CD14-positive monocyte (primary cell): ENCODE measurements at regions not wholly inside any gene's neighbourhood (a gene's known extent, or its start where the extent isn't known, plus 50 kb on each side); places are given as distances from the start of the nearest gene placed in this dataset.

Experiments used
- DNase-seq, 3 donors: peaks; one replicate each; pipeline ENCODE4 v3.0.0-alpha.2; 2011 to 2022
- H2AFZ ChIP-seq: 2 replicates; pipeline ENCODE4 v1.6.0; 2012; ENCODE audit warnings: mild to moderate bottlenecking, low read depth, low read length, inconsistent platforms; ENCODE audit not compliant: insufficient read depth, poor library complexity, severe bottlenecking
- H3K27ac ChIP-seq, 2 donors: 1 replicate in 1 of 2; 2 replicates in 1 of 2; pipeline ENCODE4 v1.5.1; 2012 to 2013; ENCODE audit warnings: low read length in 2 of 2, control low read depth in 1 of 2, inconsistent platforms in 1 of 2, low read depth in 1 of 2, mild to moderate bottlenecking in 1 of 2
- H3K27me3 ChIP-seq, 2 donors: one replicate each; pipeline versions ENCODE4 v1.6.0 to v1.6.1; 2011 to 2013; ENCODE audit warnings: low read length in 2 of 2; ENCODE audit not compliant: control insufficient read depth in 2 of 2, insufficient read depth in 2 of 2
- H3K36me3 ChIP-seq, 2 donors: replicated peaks in 1 of 2; 1 replicate in 1 of 2; 2 replicates in 1 of 2; pipeline versions ENCODE4 v1.5.1 to v1.6.1; 2012 to 2013; ENCODE audit warnings: low read length in 2 of 2, control low read depth in 1 of 2, inconsistent platforms in 1 of 2, mild to moderate bottlenecking in 1 of 2; ENCODE audit not compliant: insufficient read depth in 2 of 2, control insufficient read depth in 1 of 2
- H3K4me1 ChIP-seq, 2 donors: 1 replicate in 1 of 2; 2 replicates in 1 of 2; pipeline versions ENCODE4 v1.5.1 to v1.6.1; 2012 to 2013; ENCODE audit warnings: low read length in 2 of 2, control low read depth in 1 of 2, inconsistent platforms in 1 of 2, mild to moderate bottlenecking in 1 of 2, moderate library complexity in 1 of 2; ENCODE audit not compliant: insufficient read depth in 2 of 2, control insufficient read depth in 1 of 2
- H3K4me2 ChIP-seq: replicated peaks from 2 replicates; pipeline ENCODE3; 2012; ENCODE audit warnings: low read length, moderate library complexity, mild to moderate bottlenecking; ENCODE audit not compliant: poor library complexity, severe bottlenecking; ENCODE audit errors: extremely low read depth
- H3K4me3 ChIP-seq, 3 experiments: fragments of 200-600 bp in 1 of 3; sonication (generic) in 1 of 3; replicated peaks in 1 of 3; 1 replicate in 2 of 3; 2 replicates in 1 of 3; pipeline ENCODE4 v1.5.1; 2011 to 2013; ENCODE audit warnings: low read length in 3 of 3, mild to moderate bottlenecking in 3 of 3, control low read depth in 2 of 3, low read depth in 2 of 3, inconsistent platforms in 1 of 3, moderate library complexity in 1 of 3
- H3K79me2 ChIP-seq: 2 replicates; pipeline ENCODE4 v1.6.0; 2012; ENCODE audit warnings: mild to moderate bottlenecking, control low read depth, inconsistent platforms, low read length, moderate library complexity; ENCODE audit not compliant: insufficient read depth
- H3K9ac ChIP-seq: 2 replicates; pipeline ENCODE4 v1.6.0; 2017; ENCODE audit warnings: low read length, mild to moderate bottlenecking; ENCODE audit not compliant: insufficient read depth, poor library complexity, severe bottlenecking
- H3K9me3 ChIP-seq, 2 donors: replicated peaks in 1 of 2; 1 replicate in 1 of 2; 2 replicates in 1 of 2; pipeline versions ENCODE4 v1.5.1 to v1.6.1; 2012 to 2013; ENCODE audit warnings: low read length in 2 of 2, control low read depth in 1 of 2; ENCODE audit not compliant: control insufficient read depth in 1 of 2, insufficient read depth in 1 of 2
- H4K20me1 ChIP-seq: 2 replicates; pipeline ENCODE4 v1.6.0; 2012; ENCODE audit warnings: mild to moderate bottlenecking, low read length, control low read depth, moderate library complexity; ENCODE audit not compliant: insufficient read depth
- H3K27ac Mint-ChIP-seq, 7 donors: one replicate each; pipeline ENCODE4 v1.8.0; 2020; ENCODE audit warnings: mild to moderate bottlenecking in 7 of 7, mixed read lengths in 7 of 7, moderate library complexity in 6 of 7, inconsistent platforms in 2 of 7
- H3K27me3 Mint-ChIP-seq, 3 donors: one replicate each; pipeline ENCODE4 v1.8.0; 2021 to 2022; ENCODE audit warnings: low read depth in 3 of 3, mild to moderate bottlenecking in 3 of 3, mixed read lengths in 3 of 3, moderate library complexity in 3 of 3, inconsistent platforms in 1 of 3
- H3K36me3 Mint-ChIP-seq, 2 donors: one replicate each; pipeline ENCODE4 v1.8.0; 2020; ENCODE audit warnings: mixed read lengths in 2 of 2, inconsistent platforms in 1 of 2, mild to moderate bottlenecking in 1 of 2
- H3K4me1 Mint-ChIP-seq: one replicate; pipeline ENCODE4 v1.8.0; 2020; ENCODE audit warnings: mild to moderate bottlenecking, mixed read lengths
- H3K4me3 Mint-ChIP-seq, 2 donors: one replicate each; pipeline ENCODE4 v1.8.0; 2020; ENCODE audit warnings: mild to moderate bottlenecking in 2 of 2, mixed read lengths in 2 of 2, moderate library complexity in 1 of 2
- H3K9me3 Mint-ChIP-seq, 7 donors: one replicate each; pipeline ENCODE4 v1.8.0; 2020 to 2022; ENCODE audit warnings: mixed read lengths in 7 of 7, mild to moderate bottlenecking in 6 of 7, moderate library complexity in 6 of 7, inconsistent platforms in 2 of 7
- CTCF ChIP-seq: fragments of 200-600 bp; IDR thresholded peaks from one replicate; pipeline ENCODE4 v1.8.0; 2022; ENCODE audit warnings: antibody characterized with exemption, mild to moderate bottlenecking
- WGBS: methylation state at CpG from one replicate; pipeline ENCODE4 v1.1.5; 2013; ENCODE audit warnings: missing lambda C conversion rate; ENCODE audit not compliant: insufficient coverage; 5-methylcytosine and 5-hydroxymethylcytosine counted together
- intact Hi-C, 2 donors: fragments of 100-400 bp; cut with micrococcal nuclease; formaldehyde crosslinking; loops; one replicate each; pipeline versions ENCODE4 v1.15.0 to v1.15.1; 2023

DNA sequence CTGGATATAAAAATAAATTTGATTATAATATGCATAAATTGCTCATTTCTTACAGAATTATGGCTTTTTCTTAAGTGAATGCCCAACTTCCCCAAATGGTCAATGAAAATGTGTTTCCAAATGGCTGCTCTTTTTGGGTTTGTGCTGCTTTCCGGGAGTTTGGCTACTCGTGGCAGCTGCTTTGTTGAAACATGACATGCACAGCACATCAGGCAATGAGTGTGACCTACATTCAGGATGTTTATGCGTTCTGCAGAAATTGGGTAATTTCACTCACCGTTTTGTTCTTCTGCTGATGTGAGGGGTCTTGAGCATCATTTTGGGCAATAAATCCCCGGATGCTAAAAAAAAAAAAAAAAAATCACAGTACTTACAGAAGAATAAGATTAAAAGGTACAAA, 825.0 kb upstream of the KLHL29 start:
- peaks cover 0 to 3% of the 10 kb centered on the region in 2 donors for H3K9me3 ChIP-seq
- Mint-ChIP-seq H3K27ac (no peak overlapping the region), H3K4me1 (no peaks in the 10 kb centered on the region), H3K27me3 (no peaks in the 10 kb centered on the region), H3K36me3 (no peaks in the 10 kb centered on the region), H3K4me3 (no peak overlapping the region), H3K9me3 (peaks cover 1 to 9% (median 3%) of the 10 kb centered on the region in 7 donors)
- H3K27ac ChIP-seq = no peak overlapping the region
- no peaks in the 10 kb centered on the region for H3K79me2 ChIP-seq
- H3K36me3 ChIP-seq = no peaks in the 10 kb centered on the region
- no peaks in the 10 kb centered on the region for H3K27me3 ChIP-seq
- no peak overlapping the region for H3K9ac ChIP-seq
- no peak overlapping the region for H3K4me3 ChIP-seq
- 90% methylated on average over 3 of the region's 5 CpGs for WGBS
- no peaks in the 10 kb centered on the region for H3K4me1 ChIP-seq
- intact Hi-C loops = no loop called here
- no peak for DNase-seq
- no peak for TF ChIP-seq CTCF
- no peaks in the 10 kb centered on the region for H4K20me1 ChIP-seq
- no peak overlapping the region for H2AFZ ChIP-seq
- H3K4me2 ChIP-seq = no peak overlapping the region

GRCh38 chr2:22579341-22579740, 805.6 kb upstream of the KLHL29 start:
- Mint-ChIP-seq H3K4me3 (no peak overlapping the region), H3K27ac (no peak overlapping the region), H3K4me1 (no peaks in the 10 kb centered on the region), H3K36me3 (no peaks in the 10 kb centered on the region), H3K9me3 (peaks cover 10 to 20% (median 15%) of the 10 kb centered on the region in 7 donors), H3K27me3 (no peaks in the 10 kb centered on the region)
- no peak for DNase-seq
- Histone ChIP-seq H3K4me3 (no peak overlapping the region), H3K4me1 (no peaks in the 10 kb centered on the region), H3K9ac (no peak overlapping the region), H3K27me3 (no peaks in the 10 kb centered on the region), H3K27ac (no peak overlapping the region), H3K4me2 (no peak overlapping the region), H3K9me3 (peaks cover 19 to 22% of the 10 kb centered on the region in 2 donors), H2AFZ (no peak overlapping the region), H3K36me3 (no peaks in the 10 kb centered on the region), H4K20me1 (no peaks in the 10 kb centered on the region), H3K79me2 (no peaks in the 10 kb centered on the region)
- no CpG with 5 or more reads among the region's 3 CpGs for WGBS
- intact Hi-C loops = no loop called here
- no peak for TF ChIP-seq CTCF
